GM18519 (cell line): ENCODE measurements at regions not wholly inside any gene's neighbourhood (a gene's known extent, or its start where the extent isn't known, plus 50 kb on each side); places are given as distances from the start of the nearest gene placed in this dataset.

Source experiments
- ATAC-seq: cut with Tn5 transposase; IDR thresholded peaks from one replicate; pipeline ENCODE4 v1.9.1; 2021; ENCODE audit warnings: mild to moderate bottlenecking, moderate library complexity; ENCODE audit not compliant: unreplicated experiment, low FRiP score

GRCh38 chr4:96874657-96875056, 1034.8 kb downstream of the PDHA2 start:
- ATAC-seq, result no peak

GRCh38 chr4:96879527-96879926, 1039.6 kb downstream of the PDHA2 start:
- no peak for ATAC-seq

- ATAC-seq, result no peak
Observed at GRCh38 chr4:96887857-96888256, 1048.0 kb downstream of the PDHA2 start.

GRCh38 chr4:96894621-96895020, 1054.7 kb downstream of the PDHA2 start:
- ATAC-seq, result no peak

GRCh38 chr4:96895826-96896225, 1055.9 kb downstream of the PDHA2 start:
- ATAC-seq, result no peak

GRCh38 chr4:96912716-96913115, 1072.8 kb downstream of the PDHA2 start:
- no peak for ATAC-seq

GRCh38 chr4:96913441-96914080, 1073.7 kb downstream of the PDHA2 start:
- no peak for ATAC-seq

- no peak for ATAC-seq
Observed at GRCh38 chr4:96916711-96917110, 1076.8 kb downstream of the PDHA2 start.

- ATAC-seq, result no peak
Observed at GRCh38 chr4:96936886-96937285, 1097.0 kb downstream of the PDHA2 start.

- ATAC-seq, result no peak
Observed at GRCh38 chr4:96946552-96946951, 1106.7 kb downstream of the PDHA2 start.

GRCh38 chr4:96952610-96953009, 1112.7 kb downstream of the PDHA2 start:
- ATAC-seq, result no peak

GRCh38 chr4:96955226-96955625, 1115.3 kb downstream of the PDHA2 start:
- ATAC-seq, result no peak

GRCh38 chr4:96955691-96956090, 1115.8 kb downstream of the PDHA2 start:
- no peak for ATAC-seq

- ATAC-seq, result no peak
Observed at GRCh38 chr4:96969455-96969854, 1129.6 kb downstream of the PDHA2 start.

GRCh38 chr4:96972920-96973319, 1133.0 kb downstream of the PDHA2 start:
- no peak for ATAC-seq

- no peak for ATAC-seq
Observed at GRCh38 chr4:96974295-96974694, 1134.4 kb downstream of the PDHA2 start.

- ATAC-seq, result no peak
Observed at GRCh38 chr4:96983830-96984229, 1143.9 kb downstream of the PDHA2 start.

GRCh38 chr4:96986816-96987215, 1146.9 kb downstream of the PDHA2 start:
- no peak for ATAC-seq

- ATAC-seq, result no peak
Observed at GRCh38 chr4:96991083-96991482, 1151.2 kb downstream of the PDHA2 start.

- ATAC-seq, result no peak
Observed at GRCh38 chr4:96992443-96992842, 1150.8 kb downstream of the STPG2 start.

GRCh38 chr4:96993560-96993959, 1149.7 kb downstream of the STPG2 start:
- no peak for ATAC-seq

- no peak for ATAC-seq
Observed at GRCh38 chr4:97003715-97004114, 1139.6 kb downstream of the STPG2 start.

- ATAC-seq, result no peak
Observed at GRCh38 chr4:97013309-97013708, 1130.0 kb downstream of the STPG2 start.
